Thymus (tissue), 11 donors: ENCODE measurements at regions not wholly inside any gene's neighbourhood (a gene's known extent, or its start where the extent isn't known, plus 50 kb on each side); places are given as distances from the start of the nearest gene placed in this dataset.
A peak's percentile ranks its signal among the peaks of the same experiment; 100 is the strongest.
"Not testable (repeated sequence)": the region's sequence is repeated elsewhere in the genome, so short reads cannot be mapped to it uniquely, and the experiment has no call there.

Experiments
- DNase-seq, 9 donors: peaks; one replicate each; pipeline ENCODE4 v3.0.0-alpha.2; 2013; ENCODE audit warnings: low spot score in 9 of 9, low read depth in 6 of 9, missing footprints in 1 of 9
- H3K27ac ChIP-seq, 2 donors: one replicate each; pipeline ENCODE4 v1.5.1; 2013; ENCODE audit warnings: control low read depth in 1 of 2, low read depth in 1 of 2, low read length in 1 of 2, mild to moderate bottlenecking in 1 of 2, moderate library complexity in 1 of 2
- H3K27me3 ChIP-seq, 2 donors: one replicate each; pipeline ENCODE4 v1.5.1; 2013; ENCODE audit warnings: low read length in 1 of 2; ENCODE audit not compliant: control insufficient read depth in 2 of 2, insufficient read depth in 1 of 2
- H3K36me3 ChIP-seq, 2 donors: one replicate each; pipeline ENCODE4 v1.5.1; 2013; ENCODE audit warnings: low read length in 1 of 2, mild to moderate bottlenecking in 1 of 2, moderate library complexity in 1 of 2; ENCODE audit not compliant: control insufficient read depth in 2 of 2, insufficient read depth in 2 of 2
- H3K4me1 ChIP-seq, 2 donors: one replicate each; pipeline ENCODE4 v1.5.1; 2013; ENCODE audit warnings: low read length in 2 of 2; ENCODE audit not compliant: control insufficient read depth in 2 of 2, insufficient read depth in 2 of 2
- H3K4me3 ChIP-seq, 2 donors: one replicate each; pipeline ENCODE4 v1.5.1; 2013; ENCODE audit warnings: low read length in 2 of 2, control low read depth in 1 of 2, mild to moderate bottlenecking in 1 of 2
- H3K9me3 ChIP-seq, 2 donors: one replicate each; pipeline ENCODE4 v1.5.1; 2013; ENCODE audit warnings: low read length in 1 of 2, mild to moderate bottlenecking in 1 of 2; ENCODE audit not compliant: control insufficient read depth in 2 of 2, insufficient read depth in 1 of 2
- WGBS: extraction: QIAGEN DNeasy Blood & Tissue Kit; methylation state at CpG from one replicate; pipeline ENCODE4 v1.1.7; 2013; 5-methylcytosine and 5-hydroxymethylcytosine counted together
- donor health status: healthy.

DNA sequence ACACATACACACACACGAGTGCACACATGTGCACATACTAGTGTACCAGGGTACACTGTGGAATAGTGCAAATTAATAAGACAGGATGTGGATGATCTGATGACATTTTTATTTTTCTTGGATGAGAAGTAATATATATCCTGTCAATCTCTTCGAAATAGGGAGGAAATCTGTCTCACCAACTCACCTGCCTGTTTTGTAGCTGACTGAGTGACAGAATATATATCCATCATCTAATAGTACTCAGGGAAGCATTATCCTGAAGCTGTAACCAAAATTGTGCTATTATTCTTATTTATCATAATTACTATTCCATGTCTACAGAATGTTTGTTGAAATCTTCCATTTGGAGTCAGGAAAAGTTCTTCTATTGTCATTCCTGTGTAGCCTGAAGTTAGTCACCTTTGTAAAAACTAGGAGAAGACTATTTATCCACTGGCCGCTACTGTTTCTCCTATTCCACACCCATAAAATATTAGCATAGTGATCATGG, 888.0 kb downstream of the TRAM1L1 start:
- Histone ChIP-seq H3K27ac (no peak overlapping the region), H3K36me3 (no peaks in the 10 kb centered on the region), H3K27me3 (no peaks in the 10 kb centered on the region), H3K4me3 (no peak overlapping the region), H3K4me1 (no peaks in the 10 kb centered on the region), H3K9me3 (no peaks in the 10 kb centered on the region)
- no peak for DNase-seq
- 87% methylated on average over 3 of the region's 3 CpGs for WGBS

DNA sequence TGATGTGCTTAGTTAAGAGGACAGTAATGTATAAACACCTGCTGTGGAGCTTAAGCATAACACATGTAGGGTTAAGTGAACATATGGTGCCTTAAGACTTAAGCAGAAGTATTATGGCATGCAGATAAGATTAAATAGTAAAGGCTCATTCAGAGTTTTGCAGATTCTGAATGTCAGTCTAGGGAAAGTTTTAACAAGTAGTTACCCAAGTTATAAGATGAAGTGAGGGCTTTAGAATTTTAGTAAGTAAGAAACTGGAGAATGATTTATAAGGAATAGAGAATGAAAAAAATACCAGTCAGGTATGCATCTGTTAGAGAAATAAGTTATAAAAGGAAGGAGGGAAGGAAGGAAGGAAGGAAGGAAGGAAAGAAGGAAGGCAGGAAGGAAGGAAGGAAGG, 902.1 kb downstream of the TRAM1L1 start:
- H3K4me3 ChIP-seq, result no peak overlapping the region
- H3K9me3 ChIP-seq, result no peaks in the 10 kb centered on the region
- H3K27ac ChIP-seq, result no peak overlapping the region
- H3K27me3 ChIP-seq, result no peaks in the 10 kb centered on the region
- H3K36me3 ChIP-seq, result no peaks in the 10 kb centered on the region
- H3K4me1 ChIP-seq, result no peaks in the 10 kb centered on the region
- no peak for DNase-seq

DNA sequence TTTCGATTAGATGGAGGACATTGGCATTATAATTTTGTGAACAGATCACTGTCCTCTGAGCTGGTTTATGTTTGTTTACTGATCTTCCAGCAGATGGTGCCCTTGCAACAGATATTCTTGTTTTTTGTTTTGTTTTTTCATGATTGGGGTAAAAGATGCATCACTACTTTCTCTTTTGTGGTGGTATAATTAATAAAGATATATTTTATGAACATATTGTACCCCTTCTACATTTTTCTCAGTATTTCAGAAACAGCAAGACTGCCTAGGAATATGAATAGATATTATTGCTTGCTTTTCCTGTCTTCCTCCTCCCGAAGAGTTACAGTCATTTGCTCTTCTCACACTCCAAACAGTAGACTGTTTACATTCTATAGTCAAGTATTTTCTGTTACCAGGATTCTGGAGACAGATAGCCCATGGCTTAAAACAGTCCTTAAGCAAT, 905.2 kb downstream of the TRAM1L1 start:
- no peaks in the 10 kb centered on the region for H3K4me1 ChIP-seq
- DNase-seq, result peak in 2 of 9 donors; percentile 1 to 18
- H3K9me3 ChIP-seq, result no peaks in the 10 kb centered on the region
- no peaks in the 10 kb centered on the region for H3K36me3 ChIP-seq
- H3K27me3 ChIP-seq, result no peaks in the 10 kb centered on the region
- WGBS, result 49% methylated on average over 2 of the region's 2 CpGs
- no peak overlapping the region for H3K27ac ChIP-seq
- H3K4me3 ChIP-seq, result no peak overlapping the region

DNA sequence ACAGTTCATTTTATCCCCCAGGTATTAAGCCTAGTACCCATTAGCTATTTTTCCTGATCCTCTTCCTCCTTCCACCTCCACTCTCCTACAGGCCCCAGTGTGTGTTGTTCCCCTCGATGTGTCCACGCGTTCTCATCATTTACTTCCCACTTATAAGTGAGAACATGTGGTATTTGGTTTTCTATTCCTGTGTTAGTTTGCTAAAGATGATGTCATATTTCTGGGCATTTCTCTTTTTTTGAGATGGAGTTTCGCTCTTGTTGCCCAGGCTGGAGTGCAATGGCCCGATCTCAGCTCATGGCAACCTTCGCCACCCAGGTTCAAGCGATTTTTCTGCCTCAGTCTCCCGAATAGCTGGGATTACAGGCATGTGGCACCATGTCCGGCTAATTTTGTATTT, 934.0 kb downstream of the TRAM1L1 start:
- not testable (repeated sequence) for H3K9me3 ChIP-seq, H3K27me3 ChIP-seq, H3K4me1 ChIP-seq, H3K36me3 ChIP-seq, DNase-seq, H3K4me3 ChIP-seq, H3K27ac ChIP-seq
- 95% methylated on average over 9 of the region's 9 CpGs for WGBS

DNA sequence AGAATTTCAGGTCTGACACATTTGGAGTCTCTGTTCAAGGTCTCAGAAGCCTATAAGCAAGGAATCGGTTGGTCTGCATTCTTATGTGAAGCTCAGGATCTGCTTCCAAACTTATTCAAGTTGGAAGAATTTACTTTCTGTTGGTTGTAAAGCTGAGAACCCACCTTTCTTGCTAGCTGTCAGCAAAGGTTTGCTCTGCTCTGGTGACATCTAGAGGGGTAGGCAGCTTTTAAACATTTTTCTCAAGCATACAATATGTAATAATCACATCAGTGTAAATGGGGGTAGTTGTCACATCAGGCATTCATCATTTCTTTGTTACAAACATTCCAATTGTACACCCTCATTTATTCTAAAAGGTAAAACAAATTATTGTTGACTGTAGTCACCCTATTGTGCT, 935.2 kb downstream of the TRAM1L1 start:
- 97% methylated on average over 1 of the region's 1 CpG for WGBS
- Histone ChIP-seq H3K27me3 (no peaks in the 10 kb centered on the region), H3K4me3 (no peak overlapping the region), H3K36me3 (no peaks in the 10 kb centered on the region), H3K4me1 (no peaks in the 10 kb centered on the region), H3K9me3 (no peaks in the 10 kb centered on the region), H3K27ac (no peak overlapping the region)
- no peak for DNase-seq

DNA sequence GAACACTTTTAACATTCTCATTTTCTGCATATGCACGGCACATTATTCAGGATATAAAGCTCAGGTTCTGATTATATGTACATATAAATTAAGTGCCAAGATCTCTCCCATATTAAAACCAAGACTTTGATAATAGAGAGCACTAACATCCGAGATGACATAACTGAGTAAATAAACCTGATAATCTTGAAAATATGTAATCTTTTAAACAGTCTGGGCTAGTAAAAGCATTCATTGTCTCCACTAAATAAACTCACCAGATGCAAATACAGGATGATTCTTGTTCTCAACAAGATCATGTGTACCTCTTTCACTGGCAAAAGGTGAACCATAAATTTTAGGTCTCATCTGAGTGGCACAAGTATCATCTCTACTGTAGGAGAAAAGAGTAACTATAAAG, 942.2 kb downstream of the TRAM1L1 start:
- Histone ChIP-seq H3K36me3 (no peaks in the 10 kb centered on the region), H3K27me3 (no peaks in the 10 kb centered on the region), H3K9me3 (no peaks in the 10 kb centered on the region), H3K4me1 (no peaks in the 10 kb centered on the region), H3K27ac (no peak overlapping the region), H3K4me3 (no peak overlapping the region)
- DNase-seq, result no peak
- 94% methylated on average over 2 of the region's 2 CpGs for WGBS

DNA sequence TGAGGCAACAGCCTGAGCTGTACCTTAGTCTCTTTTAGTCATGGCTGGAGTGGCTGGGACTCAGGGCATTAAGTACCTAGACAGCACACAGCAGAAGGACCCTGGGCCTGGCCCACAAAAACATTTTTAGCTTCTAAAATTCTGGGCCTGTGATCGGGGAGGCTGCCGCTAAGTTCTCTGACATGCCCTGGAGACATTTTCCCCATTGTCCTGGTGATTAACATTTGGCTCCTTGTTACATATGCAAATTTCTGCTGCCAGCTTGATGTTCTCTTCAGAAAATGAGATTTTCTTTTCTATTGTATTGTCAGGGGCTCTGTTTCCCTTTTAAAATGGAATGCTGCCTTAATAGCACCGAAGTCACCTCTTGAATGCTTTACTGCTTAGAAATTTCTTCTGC, 952.4 kb downstream of the TRAM1L1 start:
- Histone ChIP-seq H3K27ac (no peak overlapping the region), H3K27me3 (no peaks in the 10 kb centered on the region), H3K9me3 (no peaks in the 10 kb centered on the region), H3K4me3 (no peak overlapping the region), H3K36me3 (no peaks in the 10 kb centered on the region), H3K4me1 (no peaks in the 10 kb centered on the region)
- no peak for DNase-seq
- WGBS, result 96% methylated on average over 3 of the region's 3 CpGs

DNA sequence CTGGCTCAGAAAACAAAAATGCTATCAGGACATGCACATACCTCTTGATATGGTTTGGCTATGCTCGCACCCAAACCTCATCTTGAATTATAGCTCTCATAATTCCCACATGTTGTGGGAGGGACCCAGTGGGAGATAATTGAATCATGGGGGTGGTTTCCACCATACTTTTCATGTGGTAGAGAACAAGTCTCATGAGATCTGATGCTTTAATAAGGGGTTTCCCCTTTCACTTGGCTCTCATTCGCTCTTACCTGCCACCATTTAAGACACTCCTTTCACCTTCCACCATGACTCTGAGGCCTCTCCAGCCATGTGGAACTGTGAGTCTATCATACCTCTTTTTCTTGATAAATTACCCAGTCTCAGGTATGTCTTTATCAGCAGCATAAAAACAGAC, 958.6 kb downstream of the TRAM1L1 start:
- no peaks in the 10 kb centered on the region for H3K9me3 ChIP-seq
- DNase-seq, result no peak
- H3K4me3 ChIP-seq, result no peak overlapping the region
- H3K36me3 ChIP-seq, result no peaks in the 10 kb centered on the region
- no peak overlapping the region for H3K27ac ChIP-seq
- WGBS, result 95% methylated on average over 2 of the region's 2 CpGs
- H3K27me3 ChIP-seq, result no peaks in the 10 kb centered on the region
- H3K4me1 ChIP-seq, result no peaks in the 10 kb centered on the region

DNA sequence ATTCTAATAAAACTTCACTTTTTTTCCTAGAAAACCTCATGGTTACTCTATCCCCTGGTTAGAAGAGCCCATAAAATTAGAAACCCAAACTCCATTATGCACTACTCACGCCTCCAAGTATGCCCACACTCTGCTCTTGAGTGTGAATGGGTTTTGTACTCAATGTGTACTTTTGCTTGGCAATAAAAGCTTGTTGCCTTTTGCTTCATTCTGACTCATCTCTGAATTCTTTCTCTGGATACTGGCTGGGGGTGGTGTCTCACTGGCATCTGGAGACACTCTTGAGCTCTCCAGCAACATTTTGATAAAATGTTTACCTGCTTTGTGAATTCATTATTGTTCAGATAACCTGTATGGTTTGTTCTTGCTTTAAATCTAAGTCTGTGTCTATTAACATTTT, 963.3 kb downstream of the TRAM1L1 start:
- H3K4me3 ChIP-seq, result no peak overlapping the region
- WGBS, result 79% methylated on average over 1 of the region's 1 CpG

DNA sequence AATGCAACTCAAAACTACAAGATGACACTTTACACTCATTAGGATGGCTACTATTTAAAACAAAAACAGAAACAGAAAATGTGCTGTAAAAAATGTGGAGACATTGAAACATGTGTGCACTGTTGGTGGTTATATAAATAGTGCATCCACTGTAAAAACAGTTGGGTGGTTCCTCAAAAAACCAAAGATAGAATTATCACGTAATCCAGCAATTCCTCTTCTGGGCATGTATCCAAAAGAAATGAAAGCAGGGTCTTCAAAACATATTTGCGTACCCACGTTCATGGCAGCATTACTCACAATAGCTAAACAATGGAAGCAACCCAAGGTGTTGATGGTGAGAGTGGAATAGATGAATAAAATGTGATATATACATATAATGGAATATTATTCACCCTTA, 967.2 kb downstream of the TRAM1L1 start:
- Histone ChIP-seq H3K27me3 (no peaks in the 10 kb centered on the region), H3K27ac (no peak overlapping the region), H3K36me3 (no peaks in the 10 kb centered on the region), H3K4me1 (no peaks in the 10 kb centered on the region), H3K9me3 (no peaks in the 10 kb centered on the region), H3K4me3 (no peak overlapping the region)
- DNase-seq, result no peak
- WGBS, result 91% methylated on average over 3 of the region's 3 CpGs

More for the DNA sequence above, 963.3 kb downstream of the TRAM1L1 start:
- H3K4me1 ChIP-seq, result no peaks in the 10 kb centered on the region
- no peak for DNase-seq
- H3K36me3 ChIP-seq, result no peaks in the 10 kb centered on the region
- no peaks in the 10 kb centered on the region for H3K9me3 ChIP-seq
- no peak overlapping the region for H3K27ac ChIP-seq
- H3K27me3 ChIP-seq, result no peaks in the 10 kb centered on the region
